Lower leg skin (tissue), 3 donors: ENCODE measurements at regions not wholly inside any gene's neighbourhood (a gene's known extent, or its start where the extent isn't known, plus 50 kb on each side); places are given as distances from the start of the nearest gene placed in this dataset.

Source experiments
- POLR2A ChIP-seq, 2 donors: fragments of 450-650 bp; IDR thresholded peaks; one replicate each; pipeline ENCODE4 v1.6.1; 2016 to 2017; ENCODE audit warnings: antibody characterized with exemption in 2 of 2, mild to moderate bottlenecking in 1 of 2, moderate library complexity in 1 of 2
- TF ChIP-seq, protein P1 (sequence below), 3 donors: fragments of 450-650 bp; IDR thresholded peaks; one replicate each; pipeline ENCODE4 v1.5.1; 2016; ENCODE audit warnings: antibody characterized with exemption in 3 of 3, mild to moderate bottlenecking in 3 of 3, moderate library complexity in 2 of 3

DNA sequence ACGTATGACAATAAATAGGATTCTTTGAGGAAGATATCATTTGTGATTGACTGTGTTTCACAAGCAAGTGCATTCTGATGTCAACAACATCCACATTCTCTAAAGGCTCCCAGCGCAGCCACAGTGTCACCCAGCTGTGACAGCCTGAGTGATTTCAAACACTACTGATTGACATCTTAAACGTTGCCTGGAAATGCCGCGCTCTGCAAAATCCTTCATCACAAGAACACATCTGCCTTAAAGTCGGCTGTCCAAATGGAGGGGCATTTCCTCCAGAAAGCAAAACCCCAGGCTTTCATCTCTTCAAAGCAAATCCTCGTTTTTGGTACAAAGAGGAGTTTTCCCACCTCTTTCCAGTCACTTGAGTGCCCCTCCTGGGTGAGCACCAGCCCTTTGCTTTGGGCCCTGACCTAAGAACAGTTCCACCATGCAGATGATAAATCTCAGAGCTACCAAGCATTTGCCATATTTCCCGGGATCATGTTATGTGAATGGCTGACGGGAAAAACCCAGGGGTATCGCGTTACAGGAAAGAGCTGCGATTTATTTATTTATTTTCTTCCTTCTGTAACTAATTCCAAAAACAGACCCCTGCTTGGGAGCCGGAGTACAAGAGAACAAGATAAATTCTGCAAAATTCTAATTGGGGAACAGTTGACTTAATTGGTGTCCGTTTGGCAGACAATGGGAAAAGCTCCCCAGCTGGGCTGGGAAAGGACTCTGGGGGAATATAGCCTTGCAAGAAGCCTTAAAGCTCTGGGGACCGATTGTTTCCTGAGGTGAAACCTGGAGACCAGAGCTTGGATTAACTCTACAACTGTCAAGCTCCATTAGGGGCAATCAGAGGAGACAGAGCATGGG is 703.8 kb upstream of the NR2F2 start:
- TF ChIP-seq, protein P1, sequence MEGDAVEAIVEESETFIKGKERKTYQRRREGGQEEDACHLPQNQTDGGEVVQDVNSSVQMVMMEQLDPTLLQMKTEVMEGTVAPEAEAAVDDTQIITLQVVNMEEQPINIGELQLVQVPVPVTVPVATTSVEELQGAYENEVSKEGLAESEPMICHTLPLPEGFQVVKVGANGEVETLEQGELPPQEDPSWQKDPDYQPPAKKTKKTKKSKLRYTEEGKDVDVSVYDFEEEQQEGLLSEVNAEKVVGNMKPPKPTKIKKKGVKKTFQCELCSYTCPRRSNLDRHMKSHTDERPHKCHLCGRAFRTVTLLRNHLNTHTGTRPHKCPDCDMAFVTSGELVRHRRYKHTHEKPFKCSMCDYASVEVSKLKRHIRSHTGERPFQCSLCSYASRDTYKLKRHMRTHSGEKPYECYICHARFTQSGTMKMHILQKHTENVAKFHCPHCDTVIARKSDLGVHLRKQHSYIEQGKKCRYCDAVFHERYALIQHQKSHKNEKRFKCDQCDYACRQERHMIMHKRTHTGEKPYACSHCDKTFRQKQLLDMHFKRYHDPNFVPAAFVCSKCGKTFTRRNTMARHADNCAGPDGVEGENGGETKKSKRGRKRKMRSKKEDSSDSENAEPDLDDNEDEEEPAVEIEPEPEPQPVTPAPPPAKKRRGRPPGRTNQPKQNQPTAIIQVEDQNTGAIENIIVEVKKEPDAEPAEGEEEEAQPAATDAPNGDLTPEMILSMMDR (IDR thresholded peaks at IDR 0.05), result no peak
- TF ChIP-seq POLR2A (IDR thresholded peaks at IDR 0.05), result no peak
